PC-9 (cell line): ENCODE measurements at regions not wholly inside any gene's neighbourhood (a gene's known extent, or its start where the extent isn't known, plus 50 kb on each side); places are given as distances from the start of the nearest gene placed in this dataset.

ENCODE experiments used
- BruUV-seq: library from RNA; stranded (reverse); fragments of 400-500 nt; replicated peaks from 2 replicates; lab custom pipeline; 2021; lab: Mats Ljungman, UMichigan
- CTCF ChIA-PET: fragments of 300-600 bp; sonication (Branson Sonifier 250); formaldehyde crosslinking; loops from one replicate; lab custom pipeline; 2022; ENCODE audit warnings: antibody characterized with exemption; lab: Charles Lee
- POLR2A ChIA-PET: fragments of 300-600 bp; sonication (Branson Sonifier 250); formaldehyde crosslinking; loops from one replicate; lab custom pipeline; 2022; ENCODE audit warnings: antibody characterized with exemption; ENCODE audit not compliant: unreplicated experiment; lab: Charles Lee
- DNase-seq, 2 experiments: peaks; one replicate each; pipeline versions ENCODE4 v3.0.0 to v3.0.0-alpha.2; 2015 to 2022; ENCODE audit warnings: mixed read lengths in 1 of 2
- H2AFZ ChIP-seq: fragments of 200-600 bp; sonication (generic); 2 replicates; pipeline ENCODE4 v1.8.1; 2017; ENCODE audit warnings: antibody characterized with exemption
- H3F3A ChIP-seq: fragments of 200-600 bp; sonication (generic); 2 replicates; pipeline ENCODE4 v1.8.1; 2017; ENCODE audit warnings: antibody characterized with exemption, mild to moderate bottlenecking, low read depth; ENCODE audit not compliant: insufficient read depth
- H3K27ac ChIP-seq: fragments of 200-600 bp; sonication (generic); 2 replicates; pipeline ENCODE4 v1.6.1; 2016; ENCODE audit warnings: mixed run types
- H3K27me3 ChIP-seq: fragments of 200-600 bp; sonication (generic); 2 replicates; pipeline ENCODE4 v1.6.1; 2016; ENCODE audit warnings: low read depth, mixed run types; ENCODE audit not compliant: insufficient read depth
- H3K36me3 ChIP-seq: fragments of 200-600 bp; sonication (generic); 2 replicates; pipeline ENCODE4 v1.6.1; 2016; ENCODE audit warnings: low read depth, mixed run types
- H3K4me1 ChIP-seq: fragments of 200-600 bp; sonication (generic); replicated peaks from 2 replicates; pipeline ENCODE4 v1.6.1; 2016; ENCODE audit warnings: mixed run types; ENCODE audit not compliant: insufficient read depth
- H3K4me2 ChIP-seq: fragments of 200-600 bp; sonication (generic); 2 replicates; pipeline ENCODE4 v1.6.1; 2017; ENCODE audit warnings: mixed run types
- H3K4me3 ChIP-seq: fragments of 200-600 bp; sonication (generic); 2 replicates; pipeline ENCODE4 v1.6.1; 2016; ENCODE audit warnings: mixed run types
- H3K79me2 ChIP-seq: fragments of 200-600 bp; sonication (generic); 2 replicates; pipeline ENCODE4 v1.6.1; 2017; ENCODE audit warnings: low read depth, mixed run types
- H3K9me2 ChIP-seq: fragments of 200-600 bp; sonication (generic); 2 replicates; pipeline ENCODE4 v1.8.1; 2017; ENCODE audit warnings: mild to moderate bottlenecking; ENCODE audit not compliant: insufficient read depth
- H3K9me3 ChIP-seq: fragments of 200-600 bp; sonication (generic); 2 replicates; pipeline ENCODE4 v1.8.1; 2016; ENCODE audit warnings: low read depth; ENCODE audit not compliant: insufficient read depth
- H4K20me1 ChIP-seq: fragments of 200-600 bp; sonication (generic); 2 replicates; pipeline ENCODE4 v1.8.1; 2017; ENCODE audit not compliant: insufficient read depth
- EZH2 ChIP-seq: fragments of 200-600 bp; sonication (generic); IDR thresholded peaks from 2 replicates; pipeline ENCODE4 v1.8.0; 2017; ENCODE audit warnings: antibody characterized with exemption, low read depth
- intact Hi-C: fragments of 100-400 bp; cut with micrococcal nuclease; formaldehyde crosslinking; loops from one replicate; pipeline ENCODE4 v1.10.0; 2022; ENCODE audit not compliant: unreplicated experiment
- TF ChIP-seq, protein P1 (sequence below): fragments of 200-600 bp; sonication (generic); conservative IDR thresholded peaks from 2 replicates; pipeline ENCODE4 v1.6.1; 2017; ENCODE audit warnings: mixed run types, antibody characterized with exemption, mild to moderate bottlenecking, moderate library complexity

- no TSS peak for BruUV-seq
- Histone ChIP-seq H3K4me3 (no peak overlapping the region), H3K4me2 (no peak overlapping the region), H3K27ac (no peak overlapping the region), H3K36me3 (no peaks in the 10 kb centered on the region), H3K79me2 (no peaks in the 10 kb centered on the region), H3K4me1 (peaks cover 8% of the 10 kb centered on the region), H3K9me3 (no peaks in the 10 kb centered on the region), H3K27me3 (no peaks in the 10 kb centered on the region), H4K20me1 (no peaks in the 10 kb centered on the region), H3K9me2 (no peaks in the 10 kb centered on the region), H2AFZ (no peak overlapping the region), H3F3A (no peaks in the 10 kb centered on the region)
- TF ChIP-seq EZH2: no peak
- TF ChIP-seq, protein P1, sequence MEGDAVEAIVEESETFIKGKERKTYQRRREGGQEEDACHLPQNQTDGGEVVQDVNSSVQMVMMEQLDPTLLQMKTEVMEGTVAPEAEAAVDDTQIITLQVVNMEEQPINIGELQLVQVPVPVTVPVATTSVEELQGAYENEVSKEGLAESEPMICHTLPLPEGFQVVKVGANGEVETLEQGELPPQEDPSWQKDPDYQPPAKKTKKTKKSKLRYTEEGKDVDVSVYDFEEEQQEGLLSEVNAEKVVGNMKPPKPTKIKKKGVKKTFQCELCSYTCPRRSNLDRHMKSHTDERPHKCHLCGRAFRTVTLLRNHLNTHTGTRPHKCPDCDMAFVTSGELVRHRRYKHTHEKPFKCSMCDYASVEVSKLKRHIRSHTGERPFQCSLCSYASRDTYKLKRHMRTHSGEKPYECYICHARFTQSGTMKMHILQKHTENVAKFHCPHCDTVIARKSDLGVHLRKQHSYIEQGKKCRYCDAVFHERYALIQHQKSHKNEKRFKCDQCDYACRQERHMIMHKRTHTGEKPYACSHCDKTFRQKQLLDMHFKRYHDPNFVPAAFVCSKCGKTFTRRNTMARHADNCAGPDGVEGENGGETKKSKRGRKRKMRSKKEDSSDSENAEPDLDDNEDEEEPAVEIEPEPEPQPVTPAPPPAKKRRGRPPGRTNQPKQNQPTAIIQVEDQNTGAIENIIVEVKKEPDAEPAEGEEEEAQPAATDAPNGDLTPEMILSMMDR: peak; percentile 69
- no peak for DNase-seq
- CTCF ChIA-PET: no interaction called here
- POLR2A ChIA-PET: no interaction called here
- intact Hi-C loops: loop anchor here (5.0 to 10.0 kb wide), 2 partner anchors 633 to 830 kb away; partner anchors contain the start of gene COL12A1
These were observed 631.1 kb downstream of the COL12A1 start for GRCh38 chr6:74574794-74575193.

GRCh38 chr6:74573613-74574012 lies 632.2 kb downstream of the COL12A1 start:
- no peaks in the 10 kb centered on the region for H3K9me2 ChIP-seq
- no peak overlapping the region for H2AFZ ChIP-seq
- H3F3A ChIP-seq: no peaks in the 10 kb centered on the region
- CTCF ChIA-PET: interaction anchor here (0.7 kb wide), 1 partner anchor 682 kb away, joined by 3 read pairs; no protein-coding TSS in a partner anchor
- H3K27ac ChIP-seq: no peak overlapping the region
- H3K4me3 ChIP-seq: no peak overlapping the region
- H3K27me3 ChIP-seq: no peaks in the 10 kb centered on the region
- no peaks in the 10 kb centered on the region for H4K20me1 ChIP-seq
- no peaks in the 10 kb centered on the region for H3K79me2 ChIP-seq
- no peak for DNase-seq
- H3K9me3 ChIP-seq: no peaks in the 10 kb centered on the region
- H3K36me3 ChIP-seq: no peaks in the 10 kb centered on the region
- POLR2A ChIA-PET: no interaction called here
- TF ChIP-seq, protein P1: no peak
- TF ChIP-seq EZH2: no peak
- intact Hi-C loops: loop anchor here (10.0 kb wide), 1 partner anchor 829 kb away; no protein-coding TSS in a partner anchor
- H3K4me1 ChIP-seq: peaks cover 8% of the 10 kb centered on the region
- no TSS peak for BruUV-seq
- no peak overlapping the region for H3K4me2 ChIP-seq

GRCh38 chr6:74570044-74570443 lies 635.8 kb downstream of the COL12A1 start:
- CTCF ChIA-PET: no interaction called here
- Histone ChIP-seq H3K27ac (no peak overlapping the region), H3K4me3 (no peak overlapping the region), H3K4me1 (no peaks in the 10 kb centered on the region), H3K9me2 (no peaks in the 10 kb centered on the region), H3K36me3 (no peaks in the 10 kb centered on the region), H3F3A (no peaks in the 10 kb centered on the region), H3K27me3 (no peaks in the 10 kb centered on the region), H2AFZ (no peak overlapping the region), H3K4me2 (no peak overlapping the region), H3K79me2 (no peaks in the 10 kb centered on the region), H3K9me3 (no peaks in the 10 kb centered on the region), H4K20me1 (no peaks in the 10 kb centered on the region)
- intact Hi-C loops: loop anchor here (10.0 kb wide), 1 partner anchor 825 kb away; no protein-coding TSS in a partner anchor
- no TSS peak for BruUV-seq
- POLR2A ChIA-PET: no interaction called here
- TF ChIP-seq EZH2: no peak
- TF ChIP-seq, protein P1: no peak
- no peak for DNase-seq
